GM10266 (cell line): ENCODE measurements at regions not wholly inside any gene's neighbourhood (a gene's known extent, or its start where the extent isn't known, plus 50 kb on each side); places are given as distances from the start of the nearest gene placed in this dataset.
A peak's percentile ranks its signal among the peaks of the same experiment; 100 is the strongest.

Source experiments
- DNase-seq: peaks from one replicate; pipeline ENCODE4 v3.0.0; 2012; ENCODE audit errors: extremely low spot score
- TF ChIP-seq, protein P1 (sequence below): IDR thresholded peaks from 2 replicates; pipeline ENCODE4 v1.5.1; 2012; ENCODE audit warnings: mild to moderate bottlenecking, low read depth; ENCODE audit not compliant: control insufficient read depth, insufficient read depth; ENCODE audit errors: missing control alignments

DNA sequence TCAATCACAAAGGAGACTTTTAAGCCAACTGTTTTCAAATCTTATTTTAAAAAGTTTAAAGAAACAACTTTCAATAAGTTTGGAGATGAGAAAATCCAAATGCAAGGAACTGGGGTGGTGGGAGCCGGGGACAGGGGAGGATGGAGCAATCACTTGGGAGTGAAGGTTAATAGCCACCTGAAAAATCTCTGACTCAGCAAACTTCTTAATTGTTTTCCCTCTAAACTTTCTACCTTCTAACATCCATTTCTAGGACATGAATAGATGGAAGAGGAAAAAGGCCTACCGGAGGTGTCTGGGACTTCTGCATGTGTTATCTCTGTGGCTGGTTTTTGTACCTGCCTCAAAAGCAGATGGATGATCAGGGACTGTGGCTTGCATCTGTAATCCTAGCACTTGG, 360.6 kb downstream of the OSTF1 start:
- DNase-seq = no peak
- TF ChIP-seq, protein P1, sequence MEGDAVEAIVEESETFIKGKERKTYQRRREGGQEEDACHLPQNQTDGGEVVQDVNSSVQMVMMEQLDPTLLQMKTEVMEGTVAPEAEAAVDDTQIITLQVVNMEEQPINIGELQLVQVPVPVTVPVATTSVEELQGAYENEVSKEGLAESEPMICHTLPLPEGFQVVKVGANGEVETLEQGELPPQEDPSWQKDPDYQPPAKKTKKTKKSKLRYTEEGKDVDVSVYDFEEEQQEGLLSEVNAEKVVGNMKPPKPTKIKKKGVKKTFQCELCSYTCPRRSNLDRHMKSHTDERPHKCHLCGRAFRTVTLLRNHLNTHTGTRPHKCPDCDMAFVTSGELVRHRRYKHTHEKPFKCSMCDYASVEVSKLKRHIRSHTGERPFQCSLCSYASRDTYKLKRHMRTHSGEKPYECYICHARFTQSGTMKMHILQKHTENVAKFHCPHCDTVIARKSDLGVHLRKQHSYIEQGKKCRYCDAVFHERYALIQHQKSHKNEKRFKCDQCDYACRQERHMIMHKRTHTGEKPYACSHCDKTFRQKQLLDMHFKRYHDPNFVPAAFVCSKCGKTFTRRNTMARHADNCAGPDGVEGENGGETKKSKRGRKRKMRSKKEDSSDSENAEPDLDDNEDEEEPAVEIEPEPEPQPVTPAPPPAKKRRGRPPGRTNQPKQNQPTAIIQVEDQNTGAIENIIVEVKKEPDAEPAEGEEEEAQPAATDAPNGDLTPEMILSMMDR = no peak

DNA sequence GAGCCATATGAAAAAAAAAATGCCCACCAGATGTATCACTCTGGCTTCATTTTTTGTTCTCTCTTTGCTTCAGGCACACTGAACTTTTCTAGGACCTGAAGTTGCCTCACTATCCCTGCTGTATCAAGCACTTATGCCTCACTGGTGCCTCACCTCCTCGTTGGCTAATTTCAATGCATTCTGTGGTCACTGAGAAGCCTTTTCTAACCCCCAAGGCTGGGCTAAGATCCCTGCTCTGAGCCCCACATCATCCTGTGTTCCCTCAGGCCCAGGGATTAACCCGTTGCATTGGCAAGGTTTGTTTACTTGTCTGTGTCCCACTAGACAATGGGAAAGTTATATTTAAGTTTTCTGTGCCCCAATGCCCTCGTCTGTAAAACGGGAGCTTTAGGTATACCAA, 362.7 kb downstream of the OSTF1 start:
- TF ChIP-seq, protein P1 = no peak
- DNase-seq = no peak

DNA sequence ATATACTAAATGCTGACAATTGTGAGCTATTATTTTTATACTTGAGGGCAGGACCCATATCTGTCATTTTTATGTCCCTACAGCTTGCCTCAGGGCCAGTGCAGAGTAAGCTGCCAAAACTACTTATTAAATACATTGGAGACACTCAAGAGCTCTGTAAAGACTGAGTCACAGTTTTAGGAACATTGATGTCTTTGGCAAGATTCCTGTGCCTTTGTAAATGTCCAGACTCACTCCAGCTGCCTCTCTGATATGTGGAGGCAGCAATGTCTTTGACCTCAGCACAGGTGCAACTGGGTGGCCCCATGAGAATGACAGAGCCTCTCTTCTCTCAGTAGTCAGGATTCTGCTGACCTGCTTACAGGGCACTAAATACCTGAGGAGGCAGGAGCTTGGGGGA, 363.2 kb downstream of the OSTF1 start:
- no peak for DNase-seq

DNA sequence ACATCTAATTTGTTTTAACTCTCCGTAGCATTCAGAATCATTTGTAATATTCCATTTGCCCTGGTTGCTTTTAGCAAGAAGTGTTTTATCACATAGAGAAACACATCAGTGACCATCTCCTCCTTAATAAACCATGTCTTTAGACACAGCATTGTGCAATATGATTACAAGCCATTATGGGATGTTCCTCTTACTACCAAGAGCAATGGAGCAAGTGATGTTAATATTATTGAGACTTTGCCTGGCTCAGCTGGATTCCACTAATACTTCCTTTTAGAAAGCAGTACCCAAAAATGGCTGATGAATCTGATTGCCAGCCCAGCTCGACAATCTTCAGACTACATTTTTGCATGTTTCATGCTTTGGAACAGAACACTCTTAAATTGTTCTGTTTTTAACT, 364.2 kb downstream of the OSTF1 start:
- TF ChIP-seq, protein P1 = no peak
- no peak for DNase-seq

More for the DNA sequence above, 363.2 kb downstream of the OSTF1 start:
- TF ChIP-seq, protein P1 = no peak

DNA sequence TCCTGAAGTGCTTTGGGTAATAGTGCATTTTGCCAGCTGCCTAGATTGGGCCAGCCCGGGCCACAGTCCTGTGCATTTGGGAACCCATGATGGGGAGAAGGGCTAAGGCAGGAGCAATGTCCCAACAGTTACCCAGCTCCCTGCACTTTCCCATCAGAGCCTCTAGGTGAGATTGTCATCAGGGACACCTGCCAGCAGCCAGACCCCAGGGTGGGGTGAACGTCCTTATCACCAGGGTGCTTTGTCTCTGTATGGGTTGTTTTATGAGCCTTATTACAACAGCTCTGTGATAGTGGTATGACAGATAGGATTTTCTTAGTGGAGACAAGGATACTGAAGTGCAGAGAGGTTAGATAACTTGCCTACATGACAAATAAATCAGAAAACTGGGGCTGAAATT, 365.7 kb downstream of the OSTF1 start:
- TF ChIP-seq, protein P1 = no peak
- DNase-seq = no peak

DNA sequence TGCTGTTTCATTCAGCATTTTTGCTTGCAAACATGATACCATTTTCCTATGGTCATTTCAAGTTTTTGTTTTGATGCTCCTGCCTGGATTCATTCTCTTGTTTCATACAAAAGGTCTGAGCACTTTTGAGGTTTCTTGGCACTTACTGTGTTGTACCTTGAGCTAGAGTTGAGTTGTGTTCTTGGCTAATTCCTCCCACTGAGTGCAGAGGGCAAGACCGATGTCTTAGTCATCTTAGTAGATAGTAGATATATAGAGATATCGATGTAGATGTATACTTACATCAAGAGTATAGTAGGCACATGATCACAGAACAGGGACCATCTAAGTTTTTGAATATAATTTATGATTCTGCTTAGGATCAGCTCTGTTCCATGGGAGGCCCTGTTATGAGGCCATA, 366.6 kb downstream of the OSTF1 start:
- TF ChIP-seq, protein P1 = no peak
- no peak for DNase-seq

DNA sequence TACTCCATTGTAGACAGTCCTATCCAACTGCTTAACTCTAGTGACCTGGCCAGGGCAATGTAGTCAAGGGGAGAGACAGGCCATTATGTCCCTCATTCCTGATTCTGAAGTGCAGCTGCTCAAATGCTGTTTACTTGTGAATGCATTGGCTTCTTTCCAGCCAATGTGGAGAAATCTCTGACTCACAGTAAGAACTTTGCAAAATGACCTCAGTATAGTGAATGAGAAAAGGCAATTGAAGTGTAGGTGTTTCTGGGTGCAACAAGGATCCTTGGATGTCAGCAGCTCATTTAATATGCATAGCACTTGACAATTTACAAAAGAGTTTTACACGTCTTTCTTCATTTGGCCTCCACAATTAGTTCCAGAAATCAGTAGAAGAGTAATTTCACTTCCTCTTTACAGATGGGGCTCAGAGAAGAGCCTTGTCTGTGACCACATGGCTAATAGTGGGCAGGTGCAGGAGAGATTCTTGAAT, 367.2 kb downstream of the OSTF1 start:
- TF ChIP-seq, protein P1 = no peak
- peak; percentile 9 for DNase-seq
